Liver (tissue), 8 donors: ENCODE measurements at regions not wholly inside any gene's neighbourhood (a gene's known extent, or its start where the extent isn't known, plus 50 kb on each side); places are given as distances from the start of the nearest gene placed in this dataset.

Experiments
- DNase-seq: peaks from one replicate; pipeline ENCODE4 v3.0.0-alpha.2; 2017; ENCODE audit warnings: low spot score
- H3K27ac ChIP-seq, 2 donors: one replicate each; pipeline ENCODE4 v1.7.0; 2013; ENCODE audit warnings: inconsistent platforms in 2 of 2, low read length in 2 of 2, control low read depth in 1 of 2, low read depth in 1 of 2, mild to moderate bottlenecking in 1 of 2
- H3K27me3 ChIP-seq, 4 donors: one replicate each; pipeline versions ENCODE4 v1.6.1 to v1.7.0; 2013; ENCODE audit warnings: low read length in 3 of 4, inconsistent platforms in 1 of 4, mild to moderate bottlenecking in 1 of 4, moderate library complexity in 1 of 4; ENCODE audit not compliant: control insufficient read depth in 4 of 4, insufficient read depth in 4 of 4
- H3K36me3 ChIP-seq, 4 donors: one replicate each; pipeline versions ENCODE4 v1.6.1 to v1.7.0; 2013; ENCODE audit warnings: low read length in 3 of 4, mild to moderate bottlenecking in 3 of 4, low read depth in 1 of 4, moderate library complexity in 1 of 4; ENCODE audit not compliant: control insufficient read depth in 4 of 4, insufficient read depth in 3 of 4
- H3K4me1 ChIP-seq, 4 donors: one replicate each; pipeline versions ENCODE4 v1.6.1 to v1.7.0; 2013; ENCODE audit warnings: low read length in 3 of 4, mild to moderate bottlenecking in 3 of 4, moderate library complexity in 1 of 4; ENCODE audit not compliant: control insufficient read depth in 4 of 4, insufficient read depth in 4 of 4
- H3K4me3 ChIP-seq, 3 donors: one replicate each; pipeline versions ENCODE4 v1.6.1 to v1.7.0; 2013; ENCODE audit warnings: low read length in 3 of 3, control low read depth in 1 of 3, low read depth in 1 of 3, mild to moderate bottlenecking in 1 of 3
- H3K9ac ChIP-seq, 2 donors: one replicate each; pipeline ENCODE4 v1.7.0; 2013; ENCODE audit warnings: low read length in 2 of 2, mild to moderate bottlenecking in 2 of 2, moderate library complexity in 2 of 2, control low read depth in 1 of 2, low read depth in 1 of 2
- H3K9me3 ChIP-seq, 4 donors: one replicate each; pipeline versions ENCODE4 v1.6.1 to v1.7.0; 2013; ENCODE audit warnings: low read length in 3 of 4; ENCODE audit not compliant: control insufficient read depth in 4 of 4
- EGR1 ChIP-seq, 2 donors: IDR thresholded peaks; 2 replicates each; pipeline ENCODE4 v1.6.1; 2016 to 2018; ENCODE audit warnings: antibody characterized with exemption in 2 of 2, low read depth in 2 of 2
- FOXA1 ChIP-seq: IDR thresholded peaks from 2 replicates; pipeline ENCODE4 v1.6.1; 2016; ENCODE audit warnings: antibody characterized with exemption
- FOXA2 ChIP-seq: IDR thresholded peaks from 2 replicates; pipeline ENCODE4 v1.6.1; 2016; ENCODE audit warnings: antibody characterized with exemption
- GABPA ChIP-seq, 2 donors: IDR thresholded peaks in 1 of 2; conservative IDR thresholded peaks in 1 of 2; 2 replicates each; pipeline ENCODE4 v1.6.1; 2016; ENCODE audit warnings: antibody characterized with exemption in 2 of 2, mild to moderate bottlenecking in 1 of 2, moderate library complexity in 1 of 2
- HNF4A ChIP-seq, 2 donors: conservative IDR thresholded peaks; 2 replicates each; pipeline ENCODE4 v1.6.1; 2016; ENCODE audit warnings: antibody characterized with exemption in 2 of 2, mild to moderate bottlenecking in 2 of 2
- JUND ChIP-seq, 2 donors: IDR thresholded peaks; 2 replicates each; pipeline ENCODE4 v1.6.1; 2016; ENCODE audit warnings: antibody characterized with exemption in 2 of 2
- NR2F2 ChIP-seq: IDR thresholded peaks from 2 replicates; pipeline ENCODE4 v1.6.1; 2016; ENCODE audit warnings: antibody characterized with exemption
- RAD21 ChIP-seq, 2 donors: IDR thresholded peaks; 2 replicates each; pipeline ENCODE4 v1.6.1; 2016; ENCODE audit warnings: antibody characterized with exemption in 2 of 2, mild to moderate bottlenecking in 2 of 2
- RXRA ChIP-seq, 2 donors: IDR thresholded peaks; 2 replicates each; pipeline ENCODE4 v1.6.1; 2017 to 2018; ENCODE audit warnings: antibody characterized with exemption in 2 of 2, mild to moderate bottlenecking in 1 of 2
- TAF1 ChIP-seq: conservative IDR thresholded peaks from 2 replicates; pipeline ENCODE4 v1.6.1; 2016; ENCODE audit warnings: antibody characterized with exemption, mild to moderate bottlenecking
- YY1 ChIP-seq: IDR thresholded peaks from 2 replicates; pipeline ENCODE4 v1.6.1; 2016; ENCODE audit warnings: antibody characterized with exemption, mild to moderate bottlenecking
- WGBS: extraction: QIAGEN DNeasy Blood & Tissue Kit; methylation state at CpG from one replicate; pipeline ENCODE4 v1.1.7; 2013; 5-methylcytosine and 5-hydroxymethylcytosine counted together
- TF ChIP-seq, protein P1 (sequence below): fragments of 150-350 bp; IDR thresholded peaks from 2 replicates; pipeline ENCODE4 v1.5.1; 2017; ENCODE audit warnings: improper control_type of control experiment, low read depth, low read length; ENCODE audit not compliant: missing input control
- TF ChIP-seq, protein P2 (sequence below): IDR thresholded peaks from 2 replicates; pipeline ENCODE4 v1.6.1; 2016; ENCODE audit warnings: antibody characterized with exemption, mild to moderate bottlenecking
- TF ChIP-seq, protein P3 (sequence below): IDR thresholded peaks from 2 replicates; pipeline ENCODE4 v1.6.1; 2016; ENCODE audit warnings: antibody characterized with exemption
- TF ChIP-seq, protein P4 (sequence below): IDR thresholded peaks from 2 replicates; pipeline ENCODE4 v1.6.1; 2016; ENCODE audit warnings: antibody characterized with exemption
- donor health status: healthy.
- donor health status: healthy.
- donor health status: healthy.
- donor health status: healthy.
- donor health status: healthy.

DNA sequence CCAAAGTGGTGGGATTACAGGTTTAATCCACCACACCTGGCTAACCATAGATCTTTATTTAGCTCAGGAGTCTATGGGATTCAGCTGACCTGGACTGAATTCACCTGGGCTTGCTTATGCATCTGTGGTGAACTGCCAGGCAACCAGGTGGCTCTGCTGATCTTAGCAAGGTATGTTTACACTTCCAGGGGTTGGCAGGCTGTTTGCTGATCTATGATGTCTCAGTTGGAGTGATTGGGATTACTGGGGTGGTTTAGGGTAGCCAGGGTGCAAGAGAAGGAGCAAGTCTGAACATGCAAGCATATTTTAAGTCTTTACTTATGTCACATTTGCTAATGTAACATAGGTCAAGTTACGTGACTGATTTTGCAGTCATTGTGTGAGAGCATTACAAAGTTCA lies 63.6 kb upstream of the JAK2 start:
- TF ChIP-seq, protein P1, sequence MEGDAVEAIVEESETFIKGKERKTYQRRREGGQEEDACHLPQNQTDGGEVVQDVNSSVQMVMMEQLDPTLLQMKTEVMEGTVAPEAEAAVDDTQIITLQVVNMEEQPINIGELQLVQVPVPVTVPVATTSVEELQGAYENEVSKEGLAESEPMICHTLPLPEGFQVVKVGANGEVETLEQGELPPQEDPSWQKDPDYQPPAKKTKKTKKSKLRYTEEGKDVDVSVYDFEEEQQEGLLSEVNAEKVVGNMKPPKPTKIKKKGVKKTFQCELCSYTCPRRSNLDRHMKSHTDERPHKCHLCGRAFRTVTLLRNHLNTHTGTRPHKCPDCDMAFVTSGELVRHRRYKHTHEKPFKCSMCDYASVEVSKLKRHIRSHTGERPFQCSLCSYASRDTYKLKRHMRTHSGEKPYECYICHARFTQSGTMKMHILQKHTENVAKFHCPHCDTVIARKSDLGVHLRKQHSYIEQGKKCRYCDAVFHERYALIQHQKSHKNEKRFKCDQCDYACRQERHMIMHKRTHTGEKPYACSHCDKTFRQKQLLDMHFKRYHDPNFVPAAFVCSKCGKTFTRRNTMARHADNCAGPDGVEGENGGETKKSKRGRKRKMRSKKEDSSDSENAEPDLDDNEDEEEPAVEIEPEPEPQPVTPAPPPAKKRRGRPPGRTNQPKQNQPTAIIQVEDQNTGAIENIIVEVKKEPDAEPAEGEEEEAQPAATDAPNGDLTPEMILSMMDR = no peak
- TF ChIP-seq NR2F2 (no peak), EGR1 (IDR thresholded peaks at IDR 0.05; ENCODE audit: low read depth in 2 of 2) (no peak), JUND (IDR thresholded peaks at IDR 0.05) (no peak), HNF4A (conservative IDR thresholded peaks at IDR 0.05) (peak in 1 of 2 donors; percentile 46), RAD21 (IDR thresholded peaks at IDR 0.05) (no peak), YY1 (no peak), RXRA (IDR thresholded peaks at IDR 0.05) (peak; percentile 8 to 44)
- TF ChIP-seq, protein P2, sequence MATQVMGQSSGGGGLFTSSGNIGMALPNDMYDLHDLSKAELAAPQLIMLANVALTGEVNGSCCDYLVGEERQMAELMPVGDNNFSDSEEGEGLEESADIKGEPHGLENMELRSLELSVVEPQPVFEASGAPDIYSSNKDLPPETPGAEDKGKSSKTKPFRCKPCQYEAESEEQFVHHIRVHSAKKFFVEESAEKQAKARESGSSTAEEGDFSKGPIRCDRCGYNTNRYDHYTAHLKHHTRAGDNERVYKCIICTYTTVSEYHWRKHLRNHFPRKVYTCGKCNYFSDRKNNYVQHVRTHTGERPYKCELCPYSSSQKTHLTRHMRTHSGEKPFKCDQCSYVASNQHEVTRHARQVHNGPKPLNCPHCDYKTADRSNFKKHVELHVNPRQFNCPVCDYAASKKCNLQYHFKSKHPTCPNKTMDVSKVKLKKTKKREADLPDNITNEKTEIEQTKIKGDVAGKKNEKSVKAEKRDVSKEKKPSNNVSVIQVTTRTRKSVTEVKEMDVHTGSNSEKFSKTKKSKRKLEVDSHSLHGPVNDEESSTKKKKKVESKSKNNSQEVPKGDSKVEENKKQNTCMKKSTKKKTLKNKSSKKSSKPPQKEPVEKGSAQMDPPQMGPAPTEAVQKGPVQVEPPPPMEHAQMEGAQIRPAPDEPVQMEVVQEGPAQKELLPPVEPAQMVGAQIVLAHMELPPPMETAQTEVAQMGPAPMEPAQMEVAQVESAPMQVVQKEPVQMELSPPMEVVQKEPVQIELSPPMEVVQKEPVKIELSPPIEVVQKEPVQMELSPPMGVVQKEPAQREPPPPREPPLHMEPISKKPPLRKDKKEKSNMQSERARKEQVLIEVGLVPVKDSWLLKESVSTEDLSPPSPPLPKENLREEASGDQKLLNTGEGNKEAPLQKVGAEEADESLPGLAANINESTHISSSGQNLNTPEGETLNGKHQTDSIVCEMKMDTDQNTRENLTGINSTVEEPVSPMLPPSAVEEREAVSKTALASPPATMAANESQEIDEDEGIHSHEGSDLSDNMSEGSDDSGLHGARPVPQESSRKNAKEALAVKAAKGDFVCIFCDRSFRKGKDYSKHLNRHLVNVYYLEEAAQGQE = no peak
- TF ChIP-seq, protein P3, sequence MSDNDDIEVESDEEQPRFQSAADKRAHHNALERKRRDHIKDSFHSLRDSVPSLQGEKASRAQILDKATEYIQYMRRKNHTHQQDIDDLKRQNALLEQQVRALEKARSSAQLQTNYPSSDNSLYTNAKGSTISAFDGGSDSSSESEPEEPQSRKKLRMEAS = no peak
- TF ChIP-seq, protein P4, sequence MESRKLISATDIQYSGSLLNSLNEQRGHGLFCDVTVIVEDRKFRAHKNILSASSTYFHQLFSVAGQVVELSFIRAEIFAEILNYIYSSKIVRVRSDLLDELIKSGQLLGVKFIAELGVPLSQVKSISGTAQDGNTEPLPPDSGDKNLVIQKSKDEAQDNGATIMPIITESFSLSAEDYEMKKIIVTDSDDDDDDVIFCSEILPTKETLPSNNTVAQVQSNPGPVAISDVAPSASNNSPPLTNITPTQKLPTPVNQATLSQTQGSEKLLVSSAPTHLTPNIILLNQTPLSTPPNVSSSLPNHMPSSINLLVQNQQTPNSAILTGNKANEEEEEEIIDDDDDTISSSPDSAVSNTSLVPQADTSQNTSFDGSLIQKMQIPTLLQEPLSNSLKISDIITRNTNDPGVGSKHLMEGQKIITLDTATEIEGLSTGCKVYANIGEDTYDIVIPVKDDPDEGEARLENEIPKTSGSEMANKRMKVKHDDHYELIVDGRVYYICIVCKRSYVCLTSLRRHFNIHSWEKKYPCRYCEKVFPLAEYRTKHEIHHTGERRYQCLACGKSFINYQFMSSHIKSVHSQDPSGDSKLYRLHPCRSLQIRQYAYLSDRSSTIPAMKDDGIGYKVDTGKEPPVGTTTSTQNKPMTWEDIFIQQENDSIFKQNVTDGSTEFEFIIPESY = no peak
- no peaks in the 10 kb centered on the region for H3K27me3 ChIP-seq
- 49% methylated on average over 1 of the region's 1 CpG for WGBS
- no peak overlapping the region for H3K27ac ChIP-seq
- no peak for DNase-seq
- no peaks in the 10 kb centered on the region for H3K36me3 ChIP-seq
- no peaks in the 10 kb centered on the region for H3K9me3 ChIP-seq
- no peak overlapping the region for H3K9ac ChIP-seq
- H3K4me1 ChIP-seq = peaks cover 2 to 22% (median 16%) of the 10 kb centered on the region in 4 donors
- no peak overlapping the region for H3K4me3 ChIP-seq

DNA sequence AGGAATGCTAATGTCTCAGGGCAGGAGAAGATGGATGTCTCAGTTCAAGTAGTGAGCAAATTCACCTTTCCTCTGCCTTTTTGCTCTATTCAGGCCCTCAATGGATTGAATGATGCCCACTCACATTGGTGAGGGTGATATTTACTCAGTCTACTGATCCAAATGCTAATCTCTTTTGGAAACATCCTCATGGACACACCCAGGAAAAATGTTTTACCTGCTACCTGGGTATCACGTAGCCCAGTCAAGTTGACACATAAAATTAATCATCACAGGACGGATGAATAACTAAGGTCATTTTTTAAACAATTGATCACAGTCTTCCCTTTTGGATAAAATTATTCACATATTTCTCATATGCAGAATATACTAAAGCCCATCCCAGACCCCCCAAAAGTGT lies 63.0 kb upstream of the JAK2 start:
- Histone ChIP-seq H3K9me3 (no peaks in the 10 kb centered on the region), H3K36me3 (no peaks in the 10 kb centered on the region)
- 96% methylated on average over 2 of the region's 2 CpGs for WGBS
- no peak for TF ChIP-seq YY1
- TF ChIP-seq RXRA (IDR thresholded peaks at IDR 0.05) = no peak
- no peak for TF ChIP-seq FOXA1
- no peak for TF ChIP-seq FOXA2
- TF ChIP-seq, protein P1 = no peak
- TF ChIP-seq, protein P3 = no peak
- TF ChIP-seq JUND (IDR thresholded peaks at IDR 0.05) = no peak
- no peak for TF ChIP-seq EGR1 (IDR thresholded peaks at IDR 0.05; ENCODE audit: low read depth in 2 of 2)
- no peak for TF ChIP-seq TAF1
- no peak for TF ChIP-seq RAD21 (IDR thresholded peaks at IDR 0.05)
- TF ChIP-seq GABPA (IDR thresholded peaks at IDR 0.05 in 1 of 2, conservative IDR thresholded peaks at IDR 0.05 in 1 of 2) = no peak
- TF ChIP-seq, protein P4 = no peak

More for the DNA sequence above, 63.0 kb upstream of the JAK2 start:
- H3K9ac ChIP-seq = no peak overlapping the region
- H3K27me3 ChIP-seq = no peaks in the 10 kb centered on the region
- no peak overlapping the region for H3K27ac ChIP-seq
- H3K4me3 ChIP-seq = no peak overlapping the region
- H3K4me1 ChIP-seq = peaks cover 2 to 22% (median 16%) of the 10 kb centered on the region in 4 donors
- no peak for DNase-seq
